ENCODE measurements at regions not wholly inside any gene's neighbourhood (a gene's known extent, or its start where the extent isn't known, plus 50 kb on each side); places are given as distances from the start of the nearest gene placed in this dataset.

DNA sequence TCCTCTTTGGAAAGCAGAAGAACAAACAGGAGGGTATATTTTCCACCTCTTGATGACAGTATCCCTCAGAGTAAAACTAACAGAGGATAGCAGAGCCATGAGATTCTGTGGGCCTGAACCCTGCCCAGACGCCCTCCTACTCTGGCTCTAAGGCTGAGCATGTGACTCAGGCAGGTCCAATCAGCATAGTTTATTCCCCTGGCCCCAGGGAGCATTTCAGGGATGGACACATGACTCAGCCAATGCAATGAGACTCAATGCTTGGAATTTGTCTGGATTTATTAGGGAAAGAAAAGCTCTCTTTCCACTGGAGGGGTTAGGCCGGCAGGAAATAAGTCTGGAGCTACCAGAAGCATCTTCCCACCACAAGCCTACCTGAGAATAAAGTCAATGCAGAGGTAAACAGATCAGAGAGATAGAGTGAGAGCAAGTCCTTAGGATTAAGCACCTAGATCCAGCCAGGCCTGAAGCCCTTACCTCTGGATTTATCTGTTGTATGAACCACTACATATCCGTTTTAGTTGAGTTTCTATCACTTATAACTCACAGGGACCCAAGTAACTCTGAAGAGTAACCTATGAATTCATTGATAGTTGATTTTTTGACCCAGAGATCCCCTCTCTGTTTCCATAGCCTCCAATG lies 68.2 kb upstream of the EYA2 start:
- no peak for TF ChIP-seq POLR2A (IDR thresholded peaks at IDR 0.05; ENCODE audit: low read length)
- no peak for TF ChIP-seq GATA1 (IDR thresholded peaks at IDR 0.05; ENCODE audit: low read depth, low read length)
